ENCODE measurements at regions not wholly inside any gene's neighbourhood (a gene's known extent, or its start where the extent isn't known, plus 50 kb on each side); places are given as distances from the start of the nearest gene placed in this dataset.

- no peak for TF ChIP-seq CTCF (conservative IDR thresholded peaks at IDR 0.05; ENCODE audit: low read length)
- no peak for TF ChIP-seq EZH2phosphoT487 (IDR thresholded peaks at IDR 0.05; ENCODE audit: borderline replicate concordance, low read depth, low read length)
Observed at GRCh38 chr16:26791169-26791568, 275.6 kb upstream of the C16orf82 start.
